ENCODE measurements at regions not wholly inside any gene's neighbourhood (a gene's known extent, or its start where the extent isn't known, plus 50 kb on each side); places are given as distances from the start of the nearest gene placed in this dataset.

DNA sequence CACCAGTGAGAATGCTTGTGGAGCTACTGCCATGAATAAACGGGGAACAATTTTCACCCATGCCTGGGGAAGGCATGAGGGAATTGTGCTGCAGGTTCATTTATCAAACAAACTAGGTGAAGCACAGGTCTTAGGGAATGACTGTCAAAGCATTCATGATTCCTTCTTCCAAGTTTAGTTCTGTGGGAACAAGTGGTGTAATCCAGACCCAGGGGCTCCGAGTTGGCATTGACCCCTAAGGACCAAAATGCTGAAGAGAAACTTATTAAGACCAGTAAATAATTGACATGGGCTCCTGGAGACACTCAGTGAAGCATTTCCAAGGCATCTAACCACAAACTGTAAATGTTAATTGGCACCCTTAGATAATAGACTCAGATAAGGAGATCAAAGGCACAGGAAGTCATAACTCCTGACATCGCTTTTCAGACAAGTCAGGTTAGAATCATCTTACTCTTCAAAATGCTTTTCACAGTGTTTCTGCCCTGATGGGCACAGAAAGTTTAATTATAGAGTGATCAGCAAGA lies 96.9 kb downstream of the SPP2 start:
- peaks cover 40% of the 10 kb centered on the region for H3K4me1 Mint-ChIP-seq (ENCODE audit: low read depth)
- ChIA-PET CTCF (interaction anchor here (1.2 to 2.7 kb wide), 5 partner anchors 12 to 398 kb away, joined by 5 to 10 read pairs (median 7); no protein-coding TSS in a partner anchor), POLR2A (no interaction called here)
- intact Hi-C loops (cut with micrococcal nuclease), result no loop called here
- H3K27me3 Mint-ChIP-seq, result no peaks in the 10 kb centered on the region
- H3K27ac Mint-ChIP-seq, result no peak overlapping the region
- no peak for DNase-seq
- H3K4me3 Mint-ChIP-seq, result no peak overlapping the region
- H3K9me3 Mint-ChIP-seq, result no peaks in the 10 kb centered on the region
- no peaks in the 10 kb centered on the region for H3K36me3 Mint-ChIP-seq

DNA sequence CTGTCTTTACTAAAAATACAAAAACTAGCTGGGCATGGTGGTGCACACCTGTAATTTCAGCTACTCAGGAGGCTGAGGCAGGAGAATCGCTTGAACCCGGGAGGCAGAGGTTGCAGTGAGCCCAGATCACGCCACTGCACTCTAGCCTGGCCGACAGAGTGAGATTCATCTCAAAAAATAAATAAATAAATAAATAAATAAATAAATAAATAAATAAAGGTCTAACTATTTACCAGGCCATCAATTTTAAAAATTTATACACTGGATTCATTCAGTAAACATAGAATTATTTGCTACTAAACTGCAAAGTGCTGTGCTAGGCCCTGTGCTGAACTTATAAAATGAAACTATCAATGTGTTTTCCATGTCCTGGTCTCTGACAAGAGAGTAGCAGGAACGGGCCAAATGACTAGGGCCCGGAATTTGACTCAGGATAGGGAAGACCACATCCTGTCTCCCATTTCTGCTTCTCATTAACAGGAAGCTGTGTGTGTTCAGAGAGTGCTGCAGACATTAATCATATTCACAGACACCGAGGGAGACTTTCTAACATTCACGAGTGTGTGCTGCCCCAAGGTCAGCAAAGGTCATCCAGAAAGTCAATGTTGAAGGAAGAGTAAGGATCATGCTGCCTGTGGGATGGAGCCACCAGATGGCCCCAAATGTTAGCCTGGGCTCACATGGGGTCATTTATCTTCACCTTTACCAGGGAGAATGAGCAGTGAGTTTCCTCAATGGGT lies 95.8 kb downstream of the SPP2 start:
- ChIA-PET POLR2A (no interaction called here), CTCF (interaction anchor here (1.2 kb wide), 2 partner anchors 10 to 354 kb away, joined by 5 to 10 read pairs; no protein-coding TSS in a partner anchor)
- intact Hi-C loops (cut with micrococcal nuclease), result no loop called here
- H3K9me3 Mint-ChIP-seq, result no peaks in the 10 kb centered on the region
- no peaks in the 10 kb centered on the region for H3K36me3 Mint-ChIP-seq
- H3K4me3 Mint-ChIP-seq, result peak overlapping the region; percentile 45
- peak; percentile 38 for DNase-seq
- H3K4me1 Mint-ChIP-seq (ENCODE audit: low read depth), result peaks cover 40% of the 10 kb centered on the region
- no peaks in the 10 kb centered on the region for H3K27me3 Mint-ChIP-seq
- peak overlapping the region; percentile 38 for H3K27ac Mint-ChIP-seq

DNA sequence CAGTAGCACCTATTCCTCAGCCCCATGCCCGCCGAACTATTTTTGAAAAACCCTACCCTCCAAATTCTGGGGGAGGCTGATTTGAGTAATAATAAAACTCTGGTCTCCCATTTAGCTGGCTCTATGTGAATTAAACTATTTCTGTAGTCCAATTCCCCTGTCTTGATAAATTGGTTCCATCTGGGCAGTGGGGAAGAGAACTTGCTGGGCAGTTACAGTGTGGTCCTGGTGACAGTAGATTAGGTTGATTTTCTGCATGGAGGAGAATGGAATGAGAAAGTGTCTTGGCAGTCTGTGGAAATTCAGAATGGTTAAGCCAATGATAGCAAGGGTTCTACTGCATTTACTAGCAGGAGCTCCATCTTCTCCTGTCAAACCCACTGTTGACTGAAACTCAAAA lies 95.0 kb downstream of the SPP2 start:
- POLR2A ChIA-PET, result no interaction called here
- intact Hi-C loops (cut with micrococcal nuclease), result no loop called here
- H3K4me1 Mint-ChIP-seq (ENCODE audit: low read depth), result peaks cover 38% of the 10 kb centered on the region
- H3K27ac Mint-ChIP-seq, result no peak overlapping the region
- no peak overlapping the region for H3K4me3 Mint-ChIP-seq
- no peaks in the 10 kb centered on the region for H3K36me3 Mint-ChIP-seq
- CTCF ChIA-PET, result no interaction called here
- H3K27me3 Mint-ChIP-seq, result no peaks in the 10 kb centered on the region
- no peak for DNase-seq
- H3K9me3 Mint-ChIP-seq, result no peaks in the 10 kb centered on the region

DNA sequence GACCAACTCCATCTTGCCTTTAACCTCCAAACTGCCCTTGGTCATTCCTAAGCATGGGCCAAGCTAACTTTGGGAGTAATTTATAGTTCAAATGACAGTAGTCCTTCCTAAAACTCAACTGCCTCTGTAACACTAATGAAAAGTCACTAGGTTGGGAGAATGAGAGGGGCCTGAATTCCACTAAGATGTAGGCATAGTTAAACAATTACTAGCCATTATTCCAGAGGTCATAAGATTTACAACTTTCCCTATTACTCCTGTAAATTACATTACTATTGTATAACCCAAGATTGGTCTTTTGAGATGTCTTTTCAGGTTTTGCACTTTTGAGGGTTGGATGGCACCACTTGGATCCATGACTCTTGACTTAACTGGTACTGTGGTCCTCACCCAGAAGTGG lies 94.6 kb downstream of the SPP2 start:
- POLR2A ChIA-PET, result no interaction called here
- CTCF ChIA-PET, result no interaction called here
- peaks cover 37% of the 10 kb centered on the region for H3K4me1 Mint-ChIP-seq (ENCODE audit: low read depth)
- no peaks in the 10 kb centered on the region for H3K27me3 Mint-ChIP-seq
- H3K9me3 Mint-ChIP-seq, result no peaks in the 10 kb centered on the region
- no peak overlapping the region for H3K27ac Mint-ChIP-seq
- no peaks in the 10 kb centered on the region for H3K36me3 Mint-ChIP-seq
- intact Hi-C loops (cut with micrococcal nuclease), result no loop called here
- H3K4me3 Mint-ChIP-seq, result no peak overlapping the region
- no peak for DNase-seq

DNA sequence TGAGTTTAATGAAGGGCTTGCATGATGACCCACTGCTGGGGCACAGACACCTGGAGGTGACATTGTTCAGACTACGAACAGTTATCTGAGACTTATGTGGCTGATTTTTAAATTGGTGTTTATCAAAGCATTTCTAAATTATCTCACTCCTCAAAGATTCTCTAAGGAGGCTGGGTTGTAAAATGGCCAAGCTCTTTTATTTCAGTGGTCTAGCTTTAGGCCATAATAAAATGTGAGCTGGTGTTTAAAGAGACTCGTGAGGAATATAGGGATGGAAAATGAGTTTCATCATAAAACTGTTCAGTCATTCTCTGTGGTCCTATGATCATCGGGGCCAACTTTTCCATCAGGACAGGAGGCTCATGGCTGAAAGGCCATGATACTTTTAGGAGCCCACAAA lies 93.4 kb downstream of the SPP2 start:
- no peaks in the 10 kb centered on the region for H3K27me3 Mint-ChIP-seq
- H3K9me3 Mint-ChIP-seq, result no peaks in the 10 kb centered on the region
- H3K4me3 Mint-ChIP-seq, result no peak overlapping the region
- H3K27ac Mint-ChIP-seq, result no peak overlapping the region
- CTCF ChIA-PET, result no interaction called here
- intact Hi-C loops (cut with micrococcal nuclease), result no loop called here
- DNase-seq, result no peak
- H3K36me3 Mint-ChIP-seq, result no peaks in the 10 kb centered on the region
- peaks cover 26% of the 10 kb centered on the region for H3K4me1 Mint-ChIP-seq (ENCODE audit: low read depth)
- POLR2A ChIA-PET, result interaction anchor here (0.6 kb wide), 1 partner anchor 142 kb away, joined by 4 read pairs; no protein-coding TSS in a partner anchor

DNA sequence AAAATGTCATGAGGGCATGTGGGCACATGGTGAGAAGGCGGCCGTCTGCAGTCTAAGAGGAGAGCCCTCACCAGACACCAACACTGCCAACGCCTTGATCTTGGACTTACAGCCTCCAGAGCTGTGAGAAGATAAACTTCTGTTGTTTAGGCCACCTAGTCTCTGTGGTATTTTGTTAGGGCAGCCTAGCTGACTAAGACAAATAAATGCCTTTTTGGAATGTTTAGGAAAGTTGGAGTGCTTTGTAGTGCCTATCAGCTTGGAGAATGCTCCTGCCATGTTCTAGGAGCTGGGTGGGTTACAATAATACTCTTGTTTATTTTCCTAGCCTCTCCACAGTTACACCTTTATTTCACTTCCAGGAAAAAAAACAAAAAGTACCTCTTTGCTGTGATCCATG lies 92.0 kb downstream of the SPP2 start:
- Mint-ChIP-seq H3K27ac (no peak overlapping the region), H3K9me3 (no peaks in the 10 kb centered on the region), H3K36me3 (no peaks in the 10 kb centered on the region), H3K27me3 (no peaks in the 10 kb centered on the region), H3K4me1 (ENCODE audit: low read depth) (peaks cover 13% of the 10 kb centered on the region), H3K4me3 (no peak overlapping the region)
- intact Hi-C loops (cut with micrococcal nuclease), result no loop called here
- CTCF ChIA-PET, result interaction anchor here (1.0 kb wide), 1 partner anchor 403 kb away, joined by 4 read pairs; no protein-coding TSS in a partner anchor
- DNase-seq, result no peak
- POLR2A ChIA-PET, result no interaction called here

DNA sequence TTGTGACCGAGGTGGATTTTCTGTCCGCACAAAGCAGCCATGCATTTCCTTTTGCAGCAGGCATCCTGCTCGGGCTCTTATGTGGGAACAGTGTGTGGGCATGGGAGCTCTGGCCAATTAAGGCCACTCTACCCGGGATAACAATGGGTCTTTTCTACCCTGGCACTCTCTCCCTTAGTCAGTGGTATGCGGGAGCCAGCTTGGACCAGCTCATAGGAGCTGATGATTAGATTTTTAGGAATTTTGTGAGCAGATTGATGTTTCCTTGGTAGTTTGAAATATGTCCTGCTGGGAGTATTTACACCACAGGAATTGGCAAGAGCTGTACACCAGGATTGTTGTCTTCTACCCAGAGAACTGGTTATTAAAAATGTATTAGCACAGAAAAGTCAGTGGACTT lies 89.3 kb downstream of the SPP2 start:
- DNase-seq, result no peak
- Mint-ChIP-seq H3K27ac (no peak overlapping the region), H3K4me3 (no peak overlapping the region), H3K9me3 (no peaks in the 10 kb centered on the region), H3K36me3 (no peaks in the 10 kb centered on the region), H3K4me1 (ENCODE audit: low read depth) (peaks cover 22% of the 10 kb centered on the region), H3K27me3 (no peaks in the 10 kb centered on the region)
- ChIA-PET POLR2A (no interaction called here), CTCF (interaction anchor here (1.2 to 2.0 kb wide), 2 partner anchors 150 to 362 kb away, joined by 4 to 12 read pairs; no protein-coding TSS in a partner anchor)
- intact Hi-C loops (cut with micrococcal nuclease), result no loop called here

DNA sequence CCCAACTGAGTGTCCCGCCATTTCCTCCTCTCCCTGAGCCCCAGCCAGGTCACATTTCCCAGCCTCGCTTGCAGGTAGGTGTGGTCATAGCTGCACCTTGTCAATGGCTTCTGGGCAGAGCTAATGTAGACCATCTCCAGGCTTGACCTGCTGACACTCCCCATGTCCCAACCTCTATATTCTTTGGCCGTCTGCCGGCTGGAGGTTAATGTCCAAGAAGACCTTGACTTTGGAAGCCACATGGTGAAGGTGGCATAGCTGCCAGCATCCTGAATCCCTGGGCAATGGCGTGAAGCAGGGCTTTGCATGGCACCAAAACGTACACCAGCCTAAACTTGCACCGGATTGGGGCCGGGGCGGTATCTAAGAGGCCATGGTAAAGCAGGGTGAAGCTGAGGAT lies 88.3 kb downstream of the SPP2 start:
- no peak for DNase-seq
- ChIA-PET POLR2A (no interaction called here), CTCF (interaction anchor here (1.3 to 1.5 kb wide), 3 partner anchors 119 to 406 kb away, joined by 4 to 5 read pairs (median 4); no protein-coding TSS in a partner anchor)
- H3K27me3 Mint-ChIP-seq, result no peaks in the 10 kb centered on the region
- intact Hi-C loops (cut with micrococcal nuclease), result no loop called here
- peaks cover 22% of the 10 kb centered on the region for H3K4me1 Mint-ChIP-seq (ENCODE audit: low read depth)
- no peaks in the 10 kb centered on the region for H3K9me3 Mint-ChIP-seq
- no peak overlapping the region for H3K4me3 Mint-ChIP-seq
- no peak overlapping the region for H3K27ac Mint-ChIP-seq
- H3K36me3 Mint-ChIP-seq, result no peaks in the 10 kb centered on the region

DNA sequence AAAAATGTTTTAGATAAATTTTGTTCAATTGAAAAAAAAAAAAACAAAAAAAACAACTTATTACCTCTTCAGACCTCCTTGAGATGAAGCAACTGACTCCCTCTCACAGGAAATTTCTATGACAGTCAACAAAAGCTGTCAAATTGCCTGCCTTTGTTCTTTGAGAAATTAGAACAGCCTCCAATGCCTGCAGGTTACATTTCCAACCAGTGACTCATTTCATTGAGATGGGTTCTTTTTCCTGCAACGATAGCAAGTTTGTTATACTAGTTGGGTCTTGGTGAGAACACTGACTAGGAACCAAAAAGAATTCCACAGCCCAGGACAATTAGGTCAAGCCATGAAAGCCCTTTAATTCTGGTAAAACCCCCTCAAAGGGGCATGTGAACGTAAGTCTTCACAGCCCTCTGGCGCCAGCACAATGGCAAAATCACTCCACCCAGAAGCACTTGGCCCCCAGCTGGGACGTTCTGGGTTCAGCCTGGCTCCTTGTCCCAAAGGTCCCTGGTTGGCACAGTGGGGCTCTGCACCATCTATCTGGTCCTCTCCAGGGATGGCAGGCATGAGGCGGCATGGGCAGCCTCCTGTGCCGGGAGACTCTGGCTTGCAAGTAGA lies 87.0 kb downstream of the SPP2 start:
- Mint-ChIP-seq H3K36me3 (no peaks in the 10 kb centered on the region), H3K27ac (no peak overlapping the region), H3K27me3 (no peaks in the 10 kb centered on the region), H3K4me1 (ENCODE audit: low read depth) (peaks cover 22% of the 10 kb centered on the region), H3K4me3 (no peak overlapping the region), H3K9me3 (no peaks in the 10 kb centered on the region)
- ChIA-PET CTCF (interaction anchor here (1.5 to 3.1 kb wide), 5 partner anchors 121 to 407 kb away, joined by 4 to 89 read pairs (median 33); partner anchors contain the start of gene ARL4C), POLR2A (no interaction called here)
- DNase-seq, result no peak
- intact Hi-C loops (cut with micrococcal nuclease), result no loop called here

DNA sequence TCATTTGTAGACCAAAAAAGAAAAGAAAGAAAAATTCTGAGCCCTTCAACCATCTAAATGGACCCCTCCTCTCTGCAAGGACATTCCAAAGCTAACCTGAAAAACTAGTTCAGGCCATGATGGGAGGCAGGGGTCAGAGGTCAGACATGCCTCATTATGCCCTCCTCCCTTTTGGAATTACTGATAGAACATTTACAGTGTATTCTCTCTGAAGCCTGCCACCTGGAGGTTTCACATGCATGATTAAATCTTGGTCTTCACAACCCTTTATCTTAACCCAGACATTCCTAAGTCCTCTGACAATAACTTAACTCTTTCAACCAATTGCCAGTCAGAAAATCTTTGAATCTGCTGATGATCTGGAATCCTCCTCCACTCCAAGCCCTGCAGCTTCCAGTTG lies 86.0 kb downstream of the SPP2 start:
- Mint-ChIP-seq H3K4me1 (ENCODE audit: low read depth) (peaks cover 22% of the 10 kb centered on the region), H3K36me3 (no peaks in the 10 kb centered on the region), H3K9me3 (no peaks in the 10 kb centered on the region), H3K4me3 (peak overlapping the region; percentile 21), H3K27ac (peak overlapping the region; percentile 13), H3K27me3 (no peaks in the 10 kb centered on the region)
- no peak for DNase-seq
- ChIA-PET POLR2A (interaction anchor here (1.0 kb wide), 1 partner anchor 361 kb away, joined by 3 read pairs; the partner anchor contains the start of gene ARL4C), CTCF (interaction anchor here (0.6 to 3.1 kb wide), 12 partner anchors 10 to 408 kb away, joined by 3 to 89 read pairs (median 8); partner anchors contain the start of gene ARL4C)
- intact Hi-C loops (cut with micrococcal nuclease), result loop anchor here (1.0 kb wide), 1 partner anchor 364 kb away; no protein-coding TSS in a partner anchor

DNA sequence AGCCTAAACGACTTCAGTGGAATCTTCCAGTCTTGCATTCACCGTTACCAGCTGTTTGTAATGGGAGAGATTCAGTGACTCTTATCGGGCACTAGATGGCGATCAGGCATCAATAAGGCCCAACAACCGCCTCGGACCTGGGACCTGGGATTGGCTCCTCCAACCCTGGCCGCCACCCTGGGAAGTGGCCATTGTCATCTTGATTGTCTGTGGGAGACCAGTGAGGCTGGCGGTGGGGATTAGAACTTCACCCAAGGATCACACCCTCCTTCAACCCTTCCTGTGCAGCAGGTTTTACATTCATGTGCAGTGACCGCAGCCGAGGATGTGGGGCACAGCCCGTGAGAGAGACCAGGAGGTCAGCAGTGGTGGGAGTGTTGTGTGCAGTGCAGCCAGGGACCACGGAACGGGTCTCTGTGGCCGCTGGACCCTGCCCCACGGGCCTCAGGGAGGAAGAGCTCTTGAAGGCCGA lies 85.3 kb downstream of the SPP2 start:
- Mint-ChIP-seq H3K9me3 (no peaks in the 10 kb centered on the region), H3K4me1 (ENCODE audit: low read depth) (peaks cover 22% of the 10 kb centered on the region), H3K27me3 (no peaks in the 10 kb centered on the region), H3K36me3 (no peaks in the 10 kb centered on the region), H3K4me3 (no peak overlapping the region), H3K27ac (no peak overlapping the region)
- intact Hi-C loops (cut with micrococcal nuclease), result loop anchor here (1.0 to 2.0 kb wide), 4 partner anchors 153 to 410 kb away; no protein-coding TSS in a partner anchor
- DNase-seq, result peak; percentile 70
- ChIA-PET POLR2A (interaction anchor here (1.0 kb wide), 1 partner anchor 361 kb away, joined by 3 read pairs; the partner anchor contains the start of gene ARL4C), CTCF (interaction anchor here (0.6 to 3.1 kb wide), 54 partner anchors 9 to 412 kb away, joined by 3 to 89 read pairs (median 4); partner anchors contain the start of gene ARL4C)

DNA sequence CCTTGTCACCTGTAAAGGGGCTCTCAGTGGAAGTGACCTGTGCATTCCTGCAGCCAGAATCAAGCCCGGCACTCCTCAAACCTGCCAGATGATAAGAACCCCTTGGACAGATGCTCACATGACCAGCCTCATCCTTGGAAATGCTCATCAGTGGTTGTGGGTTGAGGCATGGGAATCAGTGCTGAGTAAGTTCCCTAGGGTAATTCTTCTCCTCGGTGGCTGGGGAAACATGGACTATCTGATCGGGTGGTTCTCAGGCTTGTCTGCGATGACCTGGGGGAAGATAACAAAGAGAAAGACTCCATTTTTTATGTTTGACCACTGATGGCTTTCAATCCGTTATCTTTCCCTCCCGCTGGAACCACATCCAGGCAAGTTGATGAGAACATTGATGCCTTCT lies 84.0 kb downstream of the SPP2 start:
- intact Hi-C loops (cut with micrococcal nuclease), result loop anchor here (2.0 kb wide), 2 partner anchors 154 to 158 kb away; no protein-coding TSS in a partner anchor
- DNase-seq, result no peak
- no peaks in the 10 kb centered on the region for H3K9me3 Mint-ChIP-seq
- POLR2A ChIA-PET, result no interaction called here
- H3K27me3 Mint-ChIP-seq, result no peaks in the 10 kb centered on the region
- H3K4me1 Mint-ChIP-seq (ENCODE audit: low read depth), result peaks cover 22% of the 10 kb centered on the region
- H3K36me3 Mint-ChIP-seq, result no peaks in the 10 kb centered on the region
- no peak overlapping the region for H3K27ac Mint-ChIP-seq
- no peak overlapping the region for H3K4me3 Mint-ChIP-seq
- CTCF ChIA-PET, result interaction anchor here (1.0 to 4.4 kb wide), 4 partner anchors 31 to 366 kb away, joined by 3 to 21 read pairs (median 6); no protein-coding TSS in a partner anchor

All from activated CD4-positive, alpha-beta memory T cell treated with anti-CD3 and anti-CD28 coated beads for 36 hours (primary cell).